ENCODE measurements at regions not wholly inside any gene's neighbourhood (a gene's known extent, or its start where the extent isn't known, plus 50 kb on each side); places are given as distances from the start of the nearest gene placed in this dataset.

DNA sequence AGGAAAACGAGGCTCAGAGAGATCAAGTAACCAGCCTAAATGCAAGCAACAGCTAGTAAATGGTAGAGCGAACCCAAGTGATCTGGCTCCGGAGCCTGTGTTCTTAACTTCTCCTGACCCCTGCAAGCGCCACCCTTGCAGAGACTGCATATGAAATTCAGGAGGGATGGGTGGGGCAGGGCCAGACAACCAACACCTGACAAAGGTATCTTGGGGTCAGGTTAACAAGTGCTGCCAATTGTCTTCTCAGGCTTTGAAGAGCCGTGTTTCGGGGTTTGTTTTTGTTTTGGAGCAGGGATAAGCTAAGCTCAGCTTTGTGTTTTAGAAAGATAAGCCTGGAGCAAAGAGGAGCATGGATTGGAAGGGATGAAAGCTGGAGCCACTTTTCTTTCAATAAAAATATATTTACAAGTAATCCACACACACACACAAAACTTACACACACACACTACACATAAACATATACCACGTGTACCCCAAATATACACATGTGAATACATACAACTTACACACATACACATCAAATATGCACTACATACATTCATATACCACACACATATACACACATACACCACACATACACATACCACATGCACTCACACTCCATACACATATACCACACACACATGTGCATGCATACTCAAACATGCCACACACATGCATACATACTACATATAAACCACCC is 722.0 kb downstream of the DIAPH3 start:
- Histone ChIP-seq H3K4me1 (replicated peaks) (no peaks in the 10 kb centered on the region), H3K36me3 (no peaks in the 10 kb centered on the region), H3K9me3 (no peaks in the 10 kb centered on the region), H3K27me3 (replicated peaks; ENCODE audit: insufficient read depth) (no peaks in the 10 kb centered on the region), H3K27ac (no peak overlapping the region), H3K4me3 (no peak overlapping the region)
- WGBS = 68% methylated on average over 7 of the region's 7 CpGs
- no peak for DNase-seq (ENCODE audit: low spot score)
- intact Hi-C loops (cut with DNase I) = no loop called here
- TF ChIP-seq POLR2A (IDR thresholded peaks at IDR 0.05) (no peak), CTCF (IDR thresholded peaks at IDR 0.05) (no peak), POLR2AphosphoS5 (IDR thresholded peaks at IDR 0.05) (no peak)

DNA sequence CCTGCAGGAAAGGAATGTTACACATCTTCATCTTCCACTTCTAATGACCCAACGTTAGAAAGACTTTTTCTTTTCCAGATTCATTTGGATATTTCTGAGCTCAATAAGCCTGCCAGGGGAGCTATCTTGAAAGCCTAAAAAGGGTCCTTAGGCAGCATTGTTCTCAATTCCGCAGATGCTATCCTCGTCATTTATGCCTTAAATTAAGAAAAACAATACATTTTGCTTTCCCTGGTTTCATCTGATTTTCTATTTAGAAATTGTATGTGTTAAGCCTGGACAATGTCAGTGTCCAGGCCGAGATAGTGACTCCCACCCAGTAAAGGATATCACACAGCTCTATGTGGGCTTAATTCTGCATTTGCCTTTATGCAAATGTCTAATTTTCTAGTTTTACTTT is 721.3 kb downstream of the DIAPH3 start:
- no peak overlapping the region for H3K27ac ChIP-seq
- TF ChIP-seq CTCF (IDR thresholded peaks at IDR 0.05) = no peak
- TF ChIP-seq POLR2A (IDR thresholded peaks at IDR 0.05) = no peak
- no peak for TF ChIP-seq POLR2AphosphoS5 (IDR thresholded peaks at IDR 0.05)
- H3K9me3 ChIP-seq = no peaks in the 10 kb centered on the region
- WGBS = 75% methylated on average over 4 of the region's 4 CpGs
- H3K27me3 ChIP-seq (replicated peaks; ENCODE audit: insufficient read depth) = no peaks in the 10 kb centered on the region
- no peak overlapping the region for H3K4me3 ChIP-seq
- H3K36me3 ChIP-seq = no peaks in the 10 kb centered on the region
- DNase-seq (ENCODE audit: low spot score) = no peak
- no peaks in the 10 kb centered on the region for H3K4me1 ChIP-seq (replicated peaks)
- intact Hi-C loops (cut with DNase I) = no loop called here

DNA sequence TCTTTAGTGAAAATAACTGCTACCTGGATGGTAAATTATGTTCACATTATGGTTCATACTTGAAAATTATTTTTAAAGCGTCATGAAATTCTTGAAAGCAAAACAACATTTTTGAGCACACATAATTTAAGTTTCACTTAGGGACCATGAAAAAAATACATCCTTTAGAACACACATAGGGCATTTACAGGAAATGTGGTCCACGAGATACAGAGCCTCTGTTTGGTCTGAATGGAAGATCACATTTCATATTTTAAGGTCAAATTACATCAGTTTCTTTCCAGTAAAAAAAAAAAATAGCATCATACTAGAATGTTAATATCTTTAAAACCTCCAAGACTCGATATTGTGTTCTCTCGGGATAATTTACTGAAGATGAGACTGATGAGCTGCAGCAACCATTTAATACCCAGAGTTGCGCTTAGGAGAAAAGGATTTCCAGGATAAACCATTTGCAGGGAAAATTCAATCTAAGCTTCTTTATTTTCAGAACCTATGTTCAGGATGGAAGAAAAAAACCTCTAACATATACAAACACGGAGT is 720.7 kb downstream of the DIAPH3 start:
- 62% methylated on average over 6 of the region's 6 CpGs for WGBS
- TF ChIP-seq POLR2A (IDR thresholded peaks at IDR 0.05) = no peak
- no peak for TF ChIP-seq CTCF (IDR thresholded peaks at IDR 0.05)
- TF ChIP-seq POLR2AphosphoS5 (IDR thresholded peaks at IDR 0.05) = no peak
- intact Hi-C loops (cut with DNase I) = no loop called here
- DNase-seq (ENCODE audit: low spot score) = no peak
- no peaks in the 10 kb centered on the region for H3K9me3 ChIP-seq
- no peak overlapping the region for H3K27ac ChIP-seq
- no peak overlapping the region for H3K4me3 ChIP-seq
- no peaks in the 10 kb centered on the region for H3K36me3 ChIP-seq
- H3K27me3 ChIP-seq (replicated peaks; ENCODE audit: insufficient read depth) = no peaks in the 10 kb centered on the region
- no peaks in the 10 kb centered on the region for H3K4me1 ChIP-seq (replicated peaks)

- Histone ChIP-seq H3K9me3 (no peaks in the 10 kb centered on the region), H3K4me3 (no peak overlapping the region), H3K36me3 (no peaks in the 10 kb centered on the region), H3K27ac (no peak overlapping the region), H3K27me3 (replicated peaks; ENCODE audit: insufficient read depth) (no peaks in the 10 kb centered on the region), H3K4me1 (replicated peaks) (no peaks in the 10 kb centered on the region)
- no peak for DNase-seq (ENCODE audit: low spot score)
- intact Hi-C loops (cut with DNase I) = no loop called here
- TF ChIP-seq CTCF (IDR thresholded peaks at IDR 0.05) (no peak), POLR2A (IDR thresholded peaks at IDR 0.05) (no peak), POLR2AphosphoS5 (IDR thresholded peaks at IDR 0.05) (no peak)
- WGBS = 61% methylated on average over 6 of the region's 6 CpGs
Measured at GRCh38 chr13:59444210-59444857, 719.4 kb downstream of the DIAPH3 start.

DNA sequence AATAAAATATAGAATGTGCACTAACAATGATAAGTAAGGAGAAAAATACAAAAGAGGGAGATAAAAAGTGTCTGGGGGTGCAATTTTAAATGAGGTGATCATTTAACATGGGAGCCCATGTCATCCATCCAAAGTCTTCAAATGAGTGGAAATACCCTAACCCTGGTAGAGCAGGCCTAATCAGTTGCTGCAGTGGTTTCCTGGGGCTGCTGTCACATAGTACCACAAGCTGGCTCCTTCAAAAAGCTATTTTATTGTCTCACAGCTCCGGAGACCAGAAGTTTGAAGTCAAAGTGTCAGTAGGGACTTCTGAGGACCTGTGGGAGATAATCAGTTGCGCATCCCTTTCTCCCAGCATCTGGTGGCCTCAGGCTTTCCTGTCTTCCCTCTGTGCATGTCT is 717.9 kb downstream of the DIAPH3 start:
- Histone ChIP-seq H3K27ac (no peak overlapping the region), H3K9me3 (no peaks in the 10 kb centered on the region), H3K4me1 (replicated peaks) (no peaks in the 10 kb centered on the region), H3K36me3 (no peaks in the 10 kb centered on the region), H3K27me3 (replicated peaks; ENCODE audit: insufficient read depth) (no peaks in the 10 kb centered on the region), H3K4me3 (no peak overlapping the region)
- 79% methylated on average over 2 of the region's 2 CpGs for WGBS
- no peak for DNase-seq (ENCODE audit: low spot score)
- intact Hi-C loops (cut with DNase I) = no loop called here
- TF ChIP-seq POLR2AphosphoS5 (IDR thresholded peaks at IDR 0.05) (no peak), CTCF (IDR thresholded peaks at IDR 0.05) (no peak), POLR2A (IDR thresholded peaks at IDR 0.05) (no peak)

All from prostate gland (tissue), 2 donors.